Prostate gland (tissue), 2 donors: ENCODE measurements at regions not wholly inside any gene's neighbourhood (a gene's known extent, or its start where the extent isn't known, plus 50 kb on each side); places are given as distances from the start of the nearest gene placed in this dataset.
"Not testable (repeated sequence)": the region's sequence is repeated elsewhere in the genome, so short reads cannot be mapped to it uniquely, and the experiment has no call there.

ENCODE experiments used
- DNase-seq: peaks from one replicate; pipeline ENCODE4 v3.0.0-alpha.2; 2019; ENCODE audit warnings: low spot score
- H3K27ac ChIP-seq, 2 donors: fragments of 200-600 bp; sonication (generic); 2 replicates each; pipeline ENCODE4 v1.5.1; 2017 to 2019
- H3K27me3 ChIP-seq: fragments of 200-600 bp; sonication (generic); replicated peaks from 2 replicates; pipeline ENCODE4 v1.5.1; 2019; ENCODE audit not compliant: insufficient read depth
- H3K36me3 ChIP-seq, 2 donors: fragments of 200-600 bp; sonication (generic); 1 replicate in 1 of 2; 2 replicates in 1 of 2; pipeline versions ENCODE4 v1.5.1 to v1.8.1; 2017 to 2019
- H3K4me1 ChIP-seq: fragments of 200-600 bp; sonication (generic); replicated peaks from 2 replicates; pipeline ENCODE4 v1.5.1; 2019
- H3K4me3 ChIP-seq, 2 donors: fragments of 200-600 bp; sonication (generic); 2 replicates each; pipeline ENCODE4 v1.5.1; 2017 to 2019
- H3K9me3 ChIP-seq: fragments of 200-600 bp; sonication (generic); 2 replicates; pipeline ENCODE4 v1.5.1; 2017
- CTCF ChIP-seq, 4 experiments: fragments of 200-600 bp in 2 of 4; fragments of 450-650 bp in 2 of 4; sonication (generic) in 2 of 4; IDR thresholded peaks; 1 replicate in 3 of 4; 2 replicates in 1 of 4; pipeline ENCODE4 v1.5.1; 2016 to 2019; ENCODE audit warnings: antibody characterized with exemption in 4 of 4, mild to moderate bottlenecking in 2 of 4, moderate library complexity in 2 of 4
- POLR2A ChIP-seq: fragments of 450-650 bp; IDR thresholded peaks from one replicate; pipeline ENCODE4 v1.6.1; 2016; ENCODE audit warnings: antibody characterized with exemption, mild to moderate bottlenecking
- POLR2AphosphoS5 ChIP-seq: sonication (generic); formaldehyde crosslinking; IDR thresholded peaks from one replicate; pipeline ENCODE4 v1.6.1; 2017; ENCODE audit warnings: antibody characterized with exemption
- WGBS: methylation state at CpG from one replicate; pipeline ENCODE4 v1.1.5; 2018; 5-methylcytosine and 5-hydroxymethylcytosine counted together
- intact Hi-C: fragments of 100-400 bp; cut with DNase I; formaldehyde crosslinking; loops from one replicate; pipeline ENCODE4 v1.14.2; 2022

DNA sequence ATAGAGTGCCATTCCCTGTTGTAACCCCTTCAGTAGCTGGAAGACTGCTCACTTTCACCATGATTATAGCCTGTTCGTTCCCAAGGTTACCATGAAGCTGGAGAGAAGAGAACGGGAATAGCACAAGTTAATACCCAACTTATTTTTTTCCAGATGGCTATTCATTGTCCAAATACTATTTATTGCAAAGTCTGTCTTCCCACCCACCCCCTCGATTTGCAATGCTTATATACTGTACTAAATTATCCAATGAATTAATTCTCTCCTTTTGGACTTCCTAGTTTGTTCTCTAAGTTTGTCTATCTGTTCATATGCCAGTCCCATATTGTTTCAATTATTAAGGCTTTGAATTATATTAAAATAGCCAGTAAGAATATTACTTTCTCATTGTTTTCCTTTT, 231.0 kb downstream of the RAB11FIP4 start:
- WGBS: 82% methylated on average over 3 of the region's 3 CpGs
- no peak overlapping the region for H3K27ac ChIP-seq
- H3K36me3 ChIP-seq: no peaks in the 10 kb centered on the region
- H3K4me3 ChIP-seq: no peak overlapping the region
- no peak for DNase-seq
- no peaks in the 10 kb centered on the region for H3K9me3 ChIP-seq
- intact Hi-C loops: no loop called here
- no peaks in the 10 kb centered on the region for H3K4me1 ChIP-seq
- TF ChIP-seq CTCF (IDR thresholded peaks at IDR 0.05): no peak
- no peak for TF ChIP-seq POLR2AphosphoS5
- no peak for TF ChIP-seq POLR2A
- no peaks in the 10 kb centered on the region for H3K27me3 ChIP-seq

DNA sequence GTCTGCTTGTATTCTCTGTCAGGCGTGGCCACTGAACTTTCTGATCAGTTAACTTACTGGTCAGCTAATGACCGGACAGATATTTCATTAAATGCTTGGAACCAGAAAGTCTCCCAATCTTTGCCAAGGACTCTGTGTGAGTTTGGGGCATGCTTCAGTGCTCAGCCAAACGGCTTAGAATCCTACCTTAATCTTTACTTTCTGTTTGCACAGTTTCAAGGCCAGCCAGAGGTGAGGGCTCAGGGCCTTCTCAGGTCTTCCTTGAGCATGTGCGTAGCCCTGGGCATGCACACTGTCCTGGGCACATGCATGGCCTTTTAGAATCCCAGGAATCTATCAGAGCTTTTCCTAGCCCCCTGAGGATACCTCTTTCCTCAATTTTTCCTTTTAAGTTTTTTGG, 230.1 kb downstream of the RAB11FIP4 start:
- no peak for DNase-seq
- H3K4me1 ChIP-seq: no peaks in the 10 kb centered on the region
- H3K27me3 ChIP-seq: no peaks in the 10 kb centered on the region
- intact Hi-C loops: no loop called here
- no peak overlapping the region for H3K27ac ChIP-seq
- 75% methylated on average over 4 of the region's 4 CpGs for WGBS
- no peak overlapping the region for H3K4me3 ChIP-seq
- TF ChIP-seq CTCF (IDR thresholded peaks at IDR 0.05) (no peak), POLR2AphosphoS5 (no peak), POLR2A (no peak)
- H3K36me3 ChIP-seq: no peaks in the 10 kb centered on the region
- H3K9me3 ChIP-seq: no peaks in the 10 kb centered on the region

GRCh38 chr17:31611053-31611452, 219.6 kb downstream of the RAB11FIP4 start:
- WGBS: 54% methylated on average over 4 of the region's 4 CpGs

GRCh38 chr17:31609996-31610910, 218.8 kb downstream of the RAB11FIP4 start:
- 79% methylated on average over 6 of the region's 6 CpGs for WGBS
- Histone ChIP-seq H3K36me3 (no peaks in the 10 kb centered on the region), H3K4me1 (no peaks in the 10 kb centered on the region), H3K27ac (no peak overlapping the region), H3K27me3 (no peaks in the 10 kb centered on the region), H3K4me3 (no peak overlapping the region), H3K9me3 (no peaks in the 10 kb centered on the region)
- intact Hi-C loops: no loop called here
- no peak for DNase-seq
- no peak for TF ChIP-seq POLR2AphosphoS5
- no peak for TF ChIP-seq CTCF (IDR thresholded peaks at IDR 0.05)
- TF ChIP-seq POLR2A: no peak

More at GRCh38 chr17:31611053-31611452, 219.6 kb downstream of the RAB11FIP4 start:
- H3K9me3 ChIP-seq, intact Hi-C loops, H3K27ac ChIP-seq, H3K27me3 ChIP-seq, H3K4me3 ChIP-seq, H3K36me3 ChIP-seq, DNase-seq, H3K4me1 ChIP-seq: not testable (repeated sequence)

GRCh38 chr17:31609331-31609730, 217.9 kb downstream of the RAB11FIP4 start:
- DNase-seq: no peak
- Histone ChIP-seq H3K27me3 (no peaks in the 10 kb centered on the region), H3K9me3 (no peaks in the 10 kb centered on the region), H3K4me1 (no peaks in the 10 kb centered on the region), H3K27ac (no peak overlapping the region), H3K36me3 (no peaks in the 10 kb centered on the region), H3K4me3 (no peak overlapping the region)
- intact Hi-C loops: no loop called here
- WGBS: 91% methylated on average over 3 of the region's 3 CpGs
- TF ChIP-seq POLR2A: no peak
- TF ChIP-seq CTCF (IDR thresholded peaks at IDR 0.05): no peak
- TF ChIP-seq POLR2AphosphoS5: no peak
